Prostate gland (tissue), 2 donors: ENCODE measurements at regions not wholly inside any gene's neighbourhood (a gene's known extent, or its start where the extent isn't known, plus 50 kb on each side); places are given as distances from the start of the nearest gene placed in this dataset.
"Not testable (repeated sequence)": the region's sequence is repeated elsewhere in the genome, so short reads cannot be mapped to it uniquely, and the experiment has no call there.

ENCODE experiments used
- DNase-seq: peaks from one replicate; pipeline ENCODE4 v3.0.0-alpha.2; 2019; ENCODE audit warnings: low spot score
- H3K27ac ChIP-seq, 2 donors: fragments of 200-600 bp; sonication (generic); 2 replicates each; pipeline ENCODE4 v1.5.1; 2017 to 2019
- H3K27me3 ChIP-seq: fragments of 200-600 bp; sonication (generic); replicated peaks from 2 replicates; pipeline ENCODE4 v1.5.1; 2019; ENCODE audit not compliant: insufficient read depth
- H3K36me3 ChIP-seq, 2 donors: fragments of 200-600 bp; sonication (generic); 1 replicate in 1 of 2; 2 replicates in 1 of 2; pipeline versions ENCODE4 v1.5.1 to v1.8.1; 2017 to 2019
- H3K4me1 ChIP-seq: fragments of 200-600 bp; sonication (generic); replicated peaks from 2 replicates; pipeline ENCODE4 v1.5.1; 2019
- H3K4me3 ChIP-seq, 2 donors: fragments of 200-600 bp; sonication (generic); 2 replicates each; pipeline ENCODE4 v1.5.1; 2017 to 2019
- H3K9me3 ChIP-seq: fragments of 200-600 bp; sonication (generic); 2 replicates; pipeline ENCODE4 v1.5.1; 2017
- POLR2A ChIP-seq: fragments of 450-650 bp; IDR thresholded peaks from one replicate; pipeline ENCODE4 v1.6.1; 2016; ENCODE audit warnings: antibody characterized with exemption, mild to moderate bottlenecking
- POLR2AphosphoS5 ChIP-seq: sonication (generic); formaldehyde crosslinking; IDR thresholded peaks from one replicate; pipeline ENCODE4 v1.6.1; 2017; ENCODE audit warnings: antibody characterized with exemption
- WGBS: methylation state at CpG from one replicate; pipeline ENCODE4 v1.1.5; 2018; 5-methylcytosine and 5-hydroxymethylcytosine counted together
- intact Hi-C: fragments of 100-400 bp; cut with DNase I; formaldehyde crosslinking; loops from one replicate; pipeline ENCODE4 v1.14.2; 2022
- TF ChIP-seq, protein P1 (sequence below), 4 experiments: fragments of 200-600 bp in 2 of 4; fragments of 450-650 bp in 2 of 4; sonication (generic) in 2 of 4; IDR thresholded peaks; 1 replicate in 3 of 4; 2 replicates in 1 of 4; pipeline ENCODE4 v1.5.1; 2016 to 2019; ENCODE audit warnings: antibody characterized with exemption in 4 of 4, mild to moderate bottlenecking in 2 of 4, moderate library complexity in 2 of 4

DNA sequence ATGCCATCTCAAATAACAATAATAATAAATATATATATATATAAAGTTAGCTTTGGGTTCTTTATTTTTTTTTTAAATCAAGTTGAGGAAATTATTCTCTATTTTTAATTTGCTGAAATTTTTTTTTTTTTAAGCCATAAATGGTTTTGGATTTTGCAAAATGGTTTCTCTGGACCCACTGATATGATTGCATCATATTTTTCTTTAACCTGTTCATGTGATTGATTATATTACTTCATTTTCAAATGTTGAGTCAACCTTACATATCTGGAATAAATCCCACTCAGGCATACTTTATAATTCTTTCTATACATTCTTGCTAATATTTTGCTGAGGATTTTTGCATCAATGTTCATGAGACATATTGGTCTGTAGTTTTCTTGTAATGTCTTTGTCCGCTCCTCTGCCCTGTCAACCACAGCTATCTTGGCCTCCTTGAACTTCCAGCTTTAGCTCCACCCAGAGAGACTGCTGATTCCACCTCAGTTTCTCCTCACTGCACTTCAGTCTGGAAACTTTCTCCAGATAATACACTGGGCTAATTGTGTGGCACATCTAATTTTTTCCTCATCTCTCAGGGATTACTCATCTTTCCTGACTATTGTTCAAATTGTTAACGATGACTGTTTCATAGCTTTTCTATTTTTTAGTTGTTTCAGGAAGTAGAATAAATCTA, 160.9 kb upstream of the GIMD1 start:
- intact Hi-C loops: no loop called here
- H3K9me3 ChIP-seq: no peaks in the 10 kb centered on the region
- H3K4me3 ChIP-seq: no peak overlapping the region
- H3K4me1 ChIP-seq: no peaks in the 10 kb centered on the region
- no peaks in the 10 kb centered on the region for H3K27me3 ChIP-seq
- TF ChIP-seq, protein P1, sequence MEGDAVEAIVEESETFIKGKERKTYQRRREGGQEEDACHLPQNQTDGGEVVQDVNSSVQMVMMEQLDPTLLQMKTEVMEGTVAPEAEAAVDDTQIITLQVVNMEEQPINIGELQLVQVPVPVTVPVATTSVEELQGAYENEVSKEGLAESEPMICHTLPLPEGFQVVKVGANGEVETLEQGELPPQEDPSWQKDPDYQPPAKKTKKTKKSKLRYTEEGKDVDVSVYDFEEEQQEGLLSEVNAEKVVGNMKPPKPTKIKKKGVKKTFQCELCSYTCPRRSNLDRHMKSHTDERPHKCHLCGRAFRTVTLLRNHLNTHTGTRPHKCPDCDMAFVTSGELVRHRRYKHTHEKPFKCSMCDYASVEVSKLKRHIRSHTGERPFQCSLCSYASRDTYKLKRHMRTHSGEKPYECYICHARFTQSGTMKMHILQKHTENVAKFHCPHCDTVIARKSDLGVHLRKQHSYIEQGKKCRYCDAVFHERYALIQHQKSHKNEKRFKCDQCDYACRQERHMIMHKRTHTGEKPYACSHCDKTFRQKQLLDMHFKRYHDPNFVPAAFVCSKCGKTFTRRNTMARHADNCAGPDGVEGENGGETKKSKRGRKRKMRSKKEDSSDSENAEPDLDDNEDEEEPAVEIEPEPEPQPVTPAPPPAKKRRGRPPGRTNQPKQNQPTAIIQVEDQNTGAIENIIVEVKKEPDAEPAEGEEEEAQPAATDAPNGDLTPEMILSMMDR (IDR thresholded peaks at IDR 0.05): no peak
- no peak for TF ChIP-seq POLR2AphosphoS5
- TF ChIP-seq POLR2A: no peak
- WGBS: 88% methylated on average over 2 of the region's 2 CpGs
- no peak for DNase-seq
- no peaks in the 10 kb centered on the region for H3K36me3 ChIP-seq
- no peak overlapping the region for H3K27ac ChIP-seq

DNA sequence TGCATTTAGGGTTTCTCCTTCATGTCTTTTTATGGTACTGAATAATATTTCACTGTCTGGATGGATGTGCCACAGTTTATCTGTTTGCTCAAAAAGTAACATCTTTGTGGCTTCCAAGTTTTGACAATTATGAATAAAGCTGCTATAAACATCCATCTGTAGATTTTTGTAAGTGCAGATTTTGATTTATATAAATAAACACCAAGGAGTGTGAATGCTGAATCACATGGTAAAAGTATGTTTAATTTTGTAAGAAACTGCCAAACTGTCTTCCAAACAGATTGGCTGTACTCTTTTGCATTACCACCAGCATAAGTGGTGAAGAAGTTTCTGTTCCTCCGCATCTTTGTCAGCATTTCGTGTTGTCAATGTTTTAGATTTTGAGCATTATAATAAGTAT, 158.7 kb upstream of the GIMD1 start:
- H3K27ac ChIP-seq: no peak overlapping the region
- no peaks in the 10 kb centered on the region for H3K9me3 ChIP-seq
- no peaks in the 10 kb centered on the region for H3K36me3 ChIP-seq
- no peaks in the 10 kb centered on the region for H3K27me3 ChIP-seq
- intact Hi-C loops: no loop called here
- 90% methylated on average over 2 of the region's 2 CpGs for WGBS
- DNase-seq: no peak
- TF ChIP-seq POLR2AphosphoS5 (no peak), POLR2A (no peak)
- TF ChIP-seq, protein P1 (IDR thresholded peaks at IDR 0.05): no peak
- H3K4me3 ChIP-seq: no peak overlapping the region
- H3K4me1 ChIP-seq: no peaks in the 10 kb centered on the region

DNA sequence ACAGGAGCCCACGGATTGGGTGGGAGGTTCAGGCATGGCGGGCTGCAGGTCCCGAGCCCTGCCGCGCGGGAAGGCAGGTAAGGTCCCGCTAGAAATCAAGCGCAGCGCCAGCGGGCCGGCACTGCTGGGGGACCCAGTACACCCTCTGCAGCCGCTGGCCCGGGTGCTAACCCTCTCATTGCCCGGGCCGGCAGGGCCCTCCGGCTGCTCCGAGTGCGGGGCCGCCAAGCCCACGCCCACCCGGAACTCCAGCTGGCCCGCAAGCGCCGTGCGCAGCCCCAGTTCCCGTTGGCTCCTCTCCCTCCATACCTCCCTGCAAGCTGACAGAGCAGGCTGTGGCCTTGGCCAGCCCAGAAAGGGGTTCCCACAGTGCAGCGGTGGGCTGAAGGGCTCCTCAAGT, 156.8 kb upstream of the GIMD1 start:
- H3K27ac ChIP-seq, intact Hi-C loops, H3K4me1 ChIP-seq, H3K9me3 ChIP-seq, H3K36me3 ChIP-seq, H3K4me3 ChIP-seq, H3K27me3 ChIP-seq, DNase-seq: not testable (repeated sequence)
- 96% methylated on average over 25 of the region's 27 CpGs for WGBS

DNA sequence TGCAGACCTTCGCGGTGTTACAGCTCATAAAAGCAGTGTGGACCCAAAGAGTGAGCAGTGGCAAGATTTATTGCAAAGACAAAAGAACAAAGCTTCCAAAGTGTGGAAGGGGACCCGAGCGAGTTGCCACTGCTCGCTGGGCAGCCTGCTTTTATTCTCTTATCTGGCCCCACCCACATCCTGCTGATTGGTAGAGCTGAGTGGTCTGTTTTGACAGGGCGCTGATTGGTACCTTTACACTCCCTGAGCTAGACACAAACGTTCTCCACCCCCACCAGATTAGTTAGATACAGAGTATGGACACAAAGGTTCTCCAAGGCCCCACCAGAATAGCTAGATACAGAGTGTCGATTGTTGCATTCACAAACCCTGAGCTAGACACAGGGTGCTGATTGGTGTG, 156.2 kb upstream of the GIMD1 start:
- intact Hi-C loops, H3K4me3 ChIP-seq: not testable (repeated sequence)
- 76% methylated on average over 8 of the region's 8 CpGs for WGBS

DNA sequence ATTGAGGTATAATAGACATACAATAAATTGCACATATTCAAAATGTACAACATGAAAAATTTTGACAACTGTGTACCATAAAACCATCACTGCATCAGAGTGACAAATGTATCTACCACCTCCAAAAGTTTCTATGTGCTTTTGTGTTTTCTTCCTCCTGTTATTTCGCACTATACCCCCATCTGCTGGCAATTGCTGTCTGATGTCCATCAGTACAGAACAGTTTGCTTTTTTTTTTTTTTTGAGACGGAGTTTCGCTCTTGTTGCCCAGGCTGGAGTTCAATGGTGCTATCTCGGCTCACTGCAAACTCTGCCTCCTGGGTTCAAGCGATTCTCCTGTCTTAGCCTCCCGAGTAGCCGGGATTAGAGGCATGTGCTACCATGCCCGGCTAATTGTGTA, 154.3 kb upstream of the GIMD1 start:
- DNase-seq: no peak
- Histone ChIP-seq H3K4me1 (no peaks in the 10 kb centered on the region), H3K36me3 (no peaks in the 10 kb centered on the region), H3K27me3 (no peaks in the 10 kb centered on the region), H3K4me3 (no peak overlapping the region), H3K27ac (no peak overlapping the region), H3K9me3 (no peaks in the 10 kb centered on the region)
- intact Hi-C loops: no loop called here
- TF ChIP-seq, protein P1 (IDR thresholded peaks at IDR 0.05): no peak
- TF ChIP-seq POLR2AphosphoS5 (no peak), POLR2A (no peak)
- 88% methylated on average over 8 of the region's 8 CpGs for WGBS

More for the DNA sequence above, 156.2 kb upstream of the GIMD1 start:
- not testable (repeated sequence) for DNase-seq, H3K36me3 ChIP-seq, H3K9me3 ChIP-seq, H3K27ac ChIP-seq, H3K27me3 ChIP-seq, H3K4me1 ChIP-seq

DNA sequence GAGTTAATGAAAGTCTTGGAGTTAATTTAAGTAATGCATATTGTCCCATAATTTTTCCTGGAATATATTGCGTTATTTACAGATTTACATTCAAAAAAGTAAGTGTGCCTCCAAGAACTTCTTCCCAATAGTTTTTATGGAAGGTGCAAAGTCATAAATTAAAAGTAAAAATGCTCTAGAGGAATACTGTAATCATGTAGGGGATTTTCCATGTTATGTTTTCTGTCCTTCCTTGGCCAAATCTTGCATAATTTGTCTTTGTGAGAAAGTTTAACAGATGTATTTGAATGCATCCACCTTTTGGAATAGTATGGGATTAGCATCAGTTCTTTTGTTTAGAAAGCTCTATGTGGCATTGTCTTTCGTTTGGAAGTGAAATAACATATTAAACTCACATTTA, 144.1 kb upstream of the GIMD1 start:
- WGBS: 69% methylated on average over 2 of the region's 2 CpGs
- Histone ChIP-seq H3K9me3 (no peaks in the 10 kb centered on the region), H3K27ac (no peak overlapping the region), H3K4me3 (no peak overlapping the region), H3K4me1 (no peaks in the 10 kb centered on the region), H3K36me3 (no peaks in the 10 kb centered on the region), H3K27me3 (no peaks in the 10 kb centered on the region)
- intact Hi-C loops: no loop called here
- DNase-seq: no peak
- TF ChIP-seq, protein P1 (IDR thresholded peaks at IDR 0.05): no peak
- no peak for TF ChIP-seq POLR2A
- TF ChIP-seq POLR2AphosphoS5: no peak
